PFSK-1 (cell line): ENCODE measurements at regions not wholly inside any gene's neighbourhood (a gene's known extent, or its start where the extent isn't known, plus 50 kb on each side); places are given as distances from the start of the nearest gene placed in this dataset.

Experiments used
- FOXP2 ChIP-seq: optimal IDR thresholded peaks from 2 replicates; pipeline ENCODE3; 2011; ENCODE audit warnings: borderline replicate concordance, control low read depth, inconsistent platforms; ENCODE audit not compliant: insufficient read depth; ENCODE audit errors: extremely low read length, extremely low read depth
- POLR2AphosphoS5 ChIP-seq: IDR thresholded peaks from 2 replicates; pipeline ENCODE4 v1.6.1; 2012; ENCODE audit warnings: low read depth, mild to moderate bottlenecking, control low read depth, low read length, moderate library complexity
- REST ChIP-seq, 2 experiments: IDR thresholded peaks; 2 replicates each; pipeline versions ENCODE4 v1.6.1 to v1.8.0; 2011 to 2012; ENCODE audit warnings: low read depth in 2 of 2, low read length in 2 of 2, control low read depth in 1 of 2, inconsistent platforms in 1 of 2, mild to moderate bottlenecking in 1 of 2, moderate library complexity in 1 of 2; ENCODE audit not compliant: insufficient read depth in 1 of 2
- SIN3A ChIP-seq: IDR thresholded peaks from 2 replicates; pipeline ENCODE4 v1.6.1; 2012; ENCODE audit warnings: mild to moderate bottlenecking, low read length, moderate library complexity, borderline replicate concordance; ENCODE audit not compliant: insufficient read depth

GRCh38 chr7:132635127-132635526 is 58.9 kb upstream of the PLXNA4 start:
- TF ChIP-seq REST (IDR thresholded peaks at IDR 0.05; ENCODE audit: insufficient read depth in 1 of 2, low read depth in 2 of 2, low read length in 2 of 2) (no peak), POLR2AphosphoS5 (no peak), FOXP2 (no peak), SIN3A (no peak)

- no peak for TF ChIP-seq POLR2AphosphoS5
- TF ChIP-seq REST (IDR thresholded peaks at IDR 0.05; ENCODE audit: insufficient read depth in 1 of 2, low read depth in 2 of 2, low read length in 2 of 2): no peak
Measured at GRCh38 chr7:132630834-132631233, 54.6 kb upstream of the PLXNA4 start.
